ENCODE measurements at regions not wholly inside any gene's neighbourhood (a gene's known extent, or its start where the extent isn't known, plus 50 kb on each side); places are given as distances from the start of the nearest gene placed in this dataset.

DNA sequence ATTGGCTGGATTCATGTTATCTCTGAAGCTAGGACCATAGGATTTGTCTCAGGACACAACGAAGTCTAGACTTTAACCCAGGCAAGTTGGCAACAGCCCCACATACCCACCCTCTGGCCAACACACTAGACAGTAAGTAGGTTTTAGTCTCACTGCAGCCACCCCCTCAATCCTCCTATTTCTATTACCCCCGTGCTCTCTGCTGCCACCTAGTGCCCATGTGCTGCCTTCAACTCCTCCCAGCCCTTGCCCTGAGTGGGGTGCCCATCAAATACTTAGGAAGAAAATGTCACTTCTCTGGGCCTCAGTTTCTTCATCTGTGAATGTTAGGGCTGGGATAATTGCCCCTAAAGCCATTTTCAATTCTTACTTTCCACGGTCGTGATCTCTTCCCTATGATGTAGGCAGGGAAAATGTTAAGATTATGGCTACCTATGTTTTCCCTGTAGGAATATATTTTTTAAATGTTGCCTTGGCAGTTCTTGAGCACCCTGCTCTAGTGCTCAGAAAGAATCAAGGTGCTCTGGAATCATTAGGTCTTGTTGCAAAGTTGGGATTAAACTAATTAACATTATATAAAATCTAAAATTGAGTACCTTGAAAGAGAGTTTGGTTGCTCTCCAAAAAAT is 213.0 kb downstream of the LMX1A start:
- Histone ChIP-seq H4K20me1 (ENCODE audit: insufficient read depth) (no peaks in the 10 kb centered on the region), H3K36me3 (ENCODE audit: insufficient read depth, low read length) (no peaks in the 10 kb centered on the region), H3K9ac (ENCODE audit: low read length) (no peak overlapping the region), H3F3A (ENCODE audit: insufficient read depth, low read length, poor library complexity, severe bottlenecking) (no peaks in the 10 kb centered on the region), H2AFZ (ENCODE audit: low read depth, low read length) (no peak overlapping the region), H3K27me3 (ENCODE audit: insufficient read depth, low read depth, low read length) (peaks cover 2% of the 10 kb centered on the region), H3K9me2 (ENCODE audit: insufficient read depth, low read length) (no peaks in the 10 kb centered on the region), H3K79me2 (replicated peaks; ENCODE audit: insufficient read depth, low read length) (no peaks in the 10 kb centered on the region), H3K27ac (ENCODE audit: low read length) (no peak overlapping the region), H3K4me2 (ENCODE audit: low read length) (no peak overlapping the region), H3K9me3 (ENCODE audit: low read length) (no peaks in the 10 kb centered on the region), H3K4me3 (ENCODE audit: low read length) (no peak overlapping the region)
- TF ChIP-seq, protein P1, sequence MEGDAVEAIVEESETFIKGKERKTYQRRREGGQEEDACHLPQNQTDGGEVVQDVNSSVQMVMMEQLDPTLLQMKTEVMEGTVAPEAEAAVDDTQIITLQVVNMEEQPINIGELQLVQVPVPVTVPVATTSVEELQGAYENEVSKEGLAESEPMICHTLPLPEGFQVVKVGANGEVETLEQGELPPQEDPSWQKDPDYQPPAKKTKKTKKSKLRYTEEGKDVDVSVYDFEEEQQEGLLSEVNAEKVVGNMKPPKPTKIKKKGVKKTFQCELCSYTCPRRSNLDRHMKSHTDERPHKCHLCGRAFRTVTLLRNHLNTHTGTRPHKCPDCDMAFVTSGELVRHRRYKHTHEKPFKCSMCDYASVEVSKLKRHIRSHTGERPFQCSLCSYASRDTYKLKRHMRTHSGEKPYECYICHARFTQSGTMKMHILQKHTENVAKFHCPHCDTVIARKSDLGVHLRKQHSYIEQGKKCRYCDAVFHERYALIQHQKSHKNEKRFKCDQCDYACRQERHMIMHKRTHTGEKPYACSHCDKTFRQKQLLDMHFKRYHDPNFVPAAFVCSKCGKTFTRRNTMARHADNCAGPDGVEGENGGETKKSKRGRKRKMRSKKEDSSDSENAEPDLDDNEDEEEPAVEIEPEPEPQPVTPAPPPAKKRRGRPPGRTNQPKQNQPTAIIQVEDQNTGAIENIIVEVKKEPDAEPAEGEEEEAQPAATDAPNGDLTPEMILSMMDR (IDR thresholded peaks at IDR 0.05; ENCODE audit: poor library complexity, severe bottlenecking) = no peak
- no peak for TF ChIP-seq EP300 (conservative IDR thresholded peaks at IDR 0.05; ENCODE audit: poor library complexity, severe bottlenecking)
- no peak for TF ChIP-seq RAD21 (conservative IDR thresholded peaks at IDR 0.05)
- TF ChIP-seq, protein P2, sequence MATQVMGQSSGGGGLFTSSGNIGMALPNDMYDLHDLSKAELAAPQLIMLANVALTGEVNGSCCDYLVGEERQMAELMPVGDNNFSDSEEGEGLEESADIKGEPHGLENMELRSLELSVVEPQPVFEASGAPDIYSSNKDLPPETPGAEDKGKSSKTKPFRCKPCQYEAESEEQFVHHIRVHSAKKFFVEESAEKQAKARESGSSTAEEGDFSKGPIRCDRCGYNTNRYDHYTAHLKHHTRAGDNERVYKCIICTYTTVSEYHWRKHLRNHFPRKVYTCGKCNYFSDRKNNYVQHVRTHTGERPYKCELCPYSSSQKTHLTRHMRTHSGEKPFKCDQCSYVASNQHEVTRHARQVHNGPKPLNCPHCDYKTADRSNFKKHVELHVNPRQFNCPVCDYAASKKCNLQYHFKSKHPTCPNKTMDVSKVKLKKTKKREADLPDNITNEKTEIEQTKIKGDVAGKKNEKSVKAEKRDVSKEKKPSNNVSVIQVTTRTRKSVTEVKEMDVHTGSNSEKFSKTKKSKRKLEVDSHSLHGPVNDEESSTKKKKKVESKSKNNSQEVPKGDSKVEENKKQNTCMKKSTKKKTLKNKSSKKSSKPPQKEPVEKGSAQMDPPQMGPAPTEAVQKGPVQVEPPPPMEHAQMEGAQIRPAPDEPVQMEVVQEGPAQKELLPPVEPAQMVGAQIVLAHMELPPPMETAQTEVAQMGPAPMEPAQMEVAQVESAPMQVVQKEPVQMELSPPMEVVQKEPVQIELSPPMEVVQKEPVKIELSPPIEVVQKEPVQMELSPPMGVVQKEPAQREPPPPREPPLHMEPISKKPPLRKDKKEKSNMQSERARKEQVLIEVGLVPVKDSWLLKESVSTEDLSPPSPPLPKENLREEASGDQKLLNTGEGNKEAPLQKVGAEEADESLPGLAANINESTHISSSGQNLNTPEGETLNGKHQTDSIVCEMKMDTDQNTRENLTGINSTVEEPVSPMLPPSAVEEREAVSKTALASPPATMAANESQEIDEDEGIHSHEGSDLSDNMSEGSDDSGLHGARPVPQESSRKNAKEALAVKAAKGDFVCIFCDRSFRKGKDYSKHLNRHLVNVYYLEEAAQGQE (IDR thresholded peaks at IDR 0.05; ENCODE audit: borderline replicate concordance) = no peak
- no peak for TF ChIP-seq SMC3 (conservative IDR thresholded peaks at IDR 0.05; ENCODE audit: poor library complexity)
- TF ChIP-seq TAF1 (IDR thresholded peaks at IDR 0.05; ENCODE audit: low read depth) = no peak
- TF ChIP-seq POLR2AphosphoS5 (IDR thresholded peaks at IDR 0.05) = no peak
- no peak for TF ChIP-seq MXI1 (conservative IDR thresholded peaks at IDR 0.05; ENCODE audit: poor library complexity, severe bottlenecking)
- TF ChIP-seq EZH2 (IDR thresholded peaks at IDR 0.05; ENCODE audit: borderline replicate concordance, insufficient read depth, low read length, poor library complexity, severe bottlenecking) = no peak

DNA sequence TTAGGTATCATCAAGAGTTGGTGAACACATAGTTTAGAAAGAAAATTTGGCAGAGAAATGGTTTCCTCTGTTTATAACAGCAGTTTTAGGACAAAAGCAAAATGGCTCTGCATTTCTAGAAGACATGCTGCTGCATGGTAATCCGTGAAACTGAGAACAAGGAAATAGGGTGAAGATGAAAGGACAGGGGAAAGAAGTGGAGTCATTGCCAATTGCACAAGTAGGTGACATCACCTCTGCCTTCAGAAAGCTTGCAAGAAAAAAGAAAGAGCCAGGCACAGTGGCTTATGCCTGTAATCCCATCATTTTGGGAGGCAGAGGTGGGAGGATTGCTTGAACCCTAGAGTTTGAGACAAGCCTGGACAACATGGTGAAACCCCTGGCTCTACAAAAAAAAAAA is 217.6 kb downstream of the LMX1A start:
- Histone ChIP-seq H3K79me2 (replicated peaks; ENCODE audit: insufficient read depth, low read length) (no peaks in the 10 kb centered on the region), H3K36me3 (ENCODE audit: insufficient read depth, low read length) (no peaks in the 10 kb centered on the region), H3K27me3 (ENCODE audit: insufficient read depth, low read depth, low read length) (peaks cover 2% of the 10 kb centered on the region), H4K20me1 (ENCODE audit: insufficient read depth) (no peaks in the 10 kb centered on the region), H3K9ac (ENCODE audit: low read length) (no peak overlapping the region), H3K4me3 (ENCODE audit: low read length) (no peak overlapping the region), H3F3A (ENCODE audit: insufficient read depth, low read length, poor library complexity, severe bottlenecking) (no peaks in the 10 kb centered on the region), H3K9me2 (ENCODE audit: insufficient read depth, low read length) (no peaks in the 10 kb centered on the region), H3K9me3 (ENCODE audit: low read length) (no peaks in the 10 kb centered on the region), H3K4me2 (ENCODE audit: low read length) (no peak overlapping the region), H3K27ac (ENCODE audit: low read length) (no peak overlapping the region), H2AFZ (ENCODE audit: low read depth, low read length) (no peak overlapping the region)
- no peak for TF ChIP-seq TAF1 (IDR thresholded peaks at IDR 0.05; ENCODE audit: low read depth)
- TF ChIP-seq SMC3 (conservative IDR thresholded peaks at IDR 0.05; ENCODE audit: poor library complexity) = no peak
- TF ChIP-seq EZH2 (IDR thresholded peaks at IDR 0.05; ENCODE audit: borderline replicate concordance, insufficient read depth, low read length, poor library complexity, severe bottlenecking) = no peak
- no peak for TF ChIP-seq RAD21 (conservative IDR thresholded peaks at IDR 0.05)
- TF ChIP-seq, protein P1 (IDR thresholded peaks at IDR 0.05; ENCODE audit: poor library complexity, severe bottlenecking) = no peak
- no peak for TF ChIP-seq MXI1 (conservative IDR thresholded peaks at IDR 0.05; ENCODE audit: poor library complexity, severe bottlenecking)
- TF ChIP-seq, protein P2 (IDR thresholded peaks at IDR 0.05; ENCODE audit: borderline replicate concordance) = no peak
- no peak for TF ChIP-seq POLR2AphosphoS5 (IDR thresholded peaks at IDR 0.05)
- TF ChIP-seq EP300 (conservative IDR thresholded peaks at IDR 0.05; ENCODE audit: poor library complexity, severe bottlenecking) = no peak
